CD4-positive, alpha-beta memory T cell (primary cell): ENCODE measurements at regions not wholly inside any gene's neighbourhood (a gene's known extent, or its start where the extent isn't known, plus 50 kb on each side); places are given as distances from the start of the nearest gene placed in this dataset.

Experiments used
- CTCF ChIA-PET: fragments of 350-600 bp; sonication (Branson Sonifier 250); formaldehyde crosslinking; loops from one replicate; lab custom pipeline; 2021; ENCODE audit warnings: inconsistent platforms; ENCODE audit not compliant: partially characterized antibody; lab: Charles Lee
- POLR2A ChIA-PET: fragments of 350-600 bp; sonication (Branson Sonifier 250); formaldehyde crosslinking; loops from one replicate; lab custom pipeline; 2021; ENCODE audit not compliant: partially characterized antibody; lab: Charles Lee
- DNase-seq, 5 donors: peaks; one replicate each; pipeline versions ENCODE4 v3.0.0 to v3.0.0-alpha.2; 2020 to 2022; ENCODE audit warnings: mixed read lengths in 1 of 5
- H3K27ac ChIP-seq: one replicate; pipeline ENCODE4 v1.7.0; 2013; ENCODE audit warnings: low read depth, low read length
- H3K27me3 ChIP-seq: 2 replicates; pipeline ENCODE4 v1.7.0; 2013; ENCODE audit warnings: mild to moderate bottlenecking, low read length, moderate library complexity; ENCODE audit not compliant: insufficient read depth
- H3K36me3 ChIP-seq: 2 replicates; pipeline ENCODE4 v1.7.0; 2013; ENCODE audit warnings: mild to moderate bottlenecking, low read length, moderate library complexity; ENCODE audit not compliant: insufficient read depth
- H3K4me1 ChIP-seq: 2 replicates; pipeline ENCODE4 v1.7.0; 2013; ENCODE audit warnings: mild to moderate bottlenecking, low read length, moderate library complexity; ENCODE audit not compliant: insufficient read depth
- H3K4me3 ChIP-seq, 2 donors: one replicate each; pipeline ENCODE4 v1.7.0; 2013; ENCODE audit warnings: low read length in 2 of 2, mild to moderate bottlenecking in 1 of 2
- H3K9me3 ChIP-seq, 2 donors: one replicate each; pipeline ENCODE4 v1.7.0; 2013; ENCODE audit warnings: low read length in 2 of 2, control low read depth in 1 of 2; ENCODE audit not compliant: control insufficient read depth in 1 of 2
- H3K27ac Mint-ChIP-seq, 7 donors: one replicate each; pipeline ENCODE4 v1.8.0; 2020 to 2021; ENCODE audit warnings: mixed read lengths in 7 of 7, mild to moderate bottlenecking in 6 of 7, inconsistent platforms in 3 of 7, moderate library complexity in 3 of 7
- H3K27me3 Mint-ChIP-seq, 2 donors: one replicate each; pipeline ENCODE4 v1.8.0; 2020 to 2021; ENCODE audit warnings: mixed read lengths in 2 of 2
- H3K36me3 Mint-ChIP-seq, 2 donors: one replicate each; pipeline ENCODE4 v1.8.0; 2020 to 2021; ENCODE audit warnings: mixed read lengths in 2 of 2, inconsistent platforms in 1 of 2, mild to moderate bottlenecking in 1 of 2
- H3K4me1 Mint-ChIP-seq, 4 donors: one replicate each; pipeline ENCODE4 v1.8.0; 2020 to 2021; ENCODE audit warnings: mixed read lengths in 4 of 4, mild to moderate bottlenecking in 1 of 4
- H3K4me3 Mint-ChIP-seq, 8 donors: one replicate each; pipeline ENCODE4 v1.8.0; 2020 to 2021; ENCODE audit warnings: mixed read lengths in 8 of 8, mild to moderate bottlenecking in 7 of 8, moderate library complexity in 6 of 8, inconsistent platforms in 3 of 8
- H3K9me3 Mint-ChIP-seq, 8 donors: one replicate each; pipeline ENCODE4 v1.8.0; 2020 to 2021; ENCODE audit warnings: mixed read lengths in 8 of 8, mild to moderate bottlenecking in 5 of 8, inconsistent platforms in 3 of 8, moderate library complexity in 1 of 8
- intact Hi-C: fragments of 100-400 bp; cut with micrococcal nuclease; formaldehyde crosslinking; loops from one replicate; pipeline ENCODE4 v1.15.1; 2023

- ChIA-PET POLR2A (no interaction called here), CTCF (no interaction called here)
- H3K4me3 Mint-ChIP-seq: no peak overlapping the region
- H3K9me3 ChIP-seq: no peaks in the 10 kb centered on the region
- no peaks in the 10 kb centered on the region for H3K36me3 Mint-ChIP-seq
- no peaks in the 10 kb centered on the region for H3K27me3 ChIP-seq
- H3K36me3 ChIP-seq: no peaks in the 10 kb centered on the region
- H3K4me1 Mint-ChIP-seq: no peaks in the 10 kb centered on the region
- no peaks in the 10 kb centered on the region for H3K4me1 ChIP-seq
- H3K27ac ChIP-seq: no peak overlapping the region
- no peak for DNase-seq
- H3K27me3 Mint-ChIP-seq: no peaks in the 10 kb centered on the region
- H3K4me3 ChIP-seq: no peak overlapping the region
- peaks cover 0 to 9% (median 1%) of the 10 kb centered on the region in 8 donors for H3K9me3 Mint-ChIP-seq
- intact Hi-C loops: no loop called here
- H3K27ac Mint-ChIP-seq: no peak overlapping the region
Measured at GRCh38 chr7:125347269-125347668, 417.6 kb upstream of the POT1 start.

DNA sequence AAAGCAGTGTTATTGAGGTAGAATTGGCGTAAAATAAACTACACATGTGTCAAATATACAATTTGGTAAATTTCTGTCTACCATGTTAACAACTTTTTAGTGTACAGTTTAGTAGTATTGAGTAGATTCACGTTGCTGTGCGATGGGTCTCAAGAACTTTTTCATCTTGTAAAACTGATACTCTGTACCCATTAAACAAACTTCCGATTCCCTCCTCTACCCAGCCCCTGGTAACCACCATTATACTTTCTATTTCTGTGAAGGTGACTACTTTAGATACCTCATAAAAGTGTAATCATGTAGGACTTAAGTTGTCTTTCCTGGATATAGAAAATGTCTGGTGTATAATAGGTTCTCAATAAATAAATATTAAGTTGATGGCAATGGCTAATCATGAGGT is 408.5 kb upstream of the POT1 start:
- no peak overlapping the region for H3K27ac ChIP-seq
- H3K27ac Mint-ChIP-seq: no peak overlapping the region
- no peaks in the 10 kb centered on the region for H3K36me3 ChIP-seq
- no peaks in the 10 kb centered on the region for H3K4me1 ChIP-seq
- H3K4me1 Mint-ChIP-seq: no peaks in the 10 kb centered on the region
- H3K4me3 Mint-ChIP-seq: no peak overlapping the region
- POLR2A ChIA-PET: no interaction called here
- intact Hi-C loops: no loop called here
- no peaks in the 10 kb centered on the region for H3K9me3 ChIP-seq
- H3K36me3 Mint-ChIP-seq: no peaks in the 10 kb centered on the region
- no peak for DNase-seq
- CTCF ChIA-PET: no interaction called here
- no peak overlapping the region for H3K4me3 ChIP-seq
- H3K27me3 Mint-ChIP-seq: no peaks in the 10 kb centered on the region
- peaks cover 0 to 10% (median 4%) of the 10 kb centered on the region in 8 donors for H3K9me3 Mint-ChIP-seq
- H3K27me3 ChIP-seq: no peaks in the 10 kb centered on the region

- no peaks in the 10 kb centered on the region for H3K36me3 ChIP-seq
- Mint-ChIP-seq H3K27me3 (no peaks in the 10 kb centered on the region), H3K4me3 (no peak overlapping the region), H3K36me3 (no peaks in the 10 kb centered on the region), H3K9me3 (peaks cover 3 to 12% (median 7%) of the 10 kb centered on the region in 8 donors), H3K27ac (no peak overlapping the region), H3K4me1 (no peaks in the 10 kb centered on the region)
- no peaks in the 10 kb centered on the region for H3K9me3 ChIP-seq
- no peak overlapping the region for H3K27ac ChIP-seq
- no peaks in the 10 kb centered on the region for H3K4me1 ChIP-seq
- H3K27me3 ChIP-seq: no peaks in the 10 kb centered on the region
- no peak overlapping the region for H3K4me3 ChIP-seq
- no peak for DNase-seq
- ChIA-PET POLR2A (no interaction called here), CTCF (no interaction called here)
- intact Hi-C loops: no loop called here
Measured at GRCh38 chr7:125336326-125336725, 406.7 kb upstream of the POT1 start.

GRCh38 chr7:125326666-125327255 is 397.1 kb upstream of the POT1 start:
- POLR2A ChIA-PET: no interaction called here
- H3K4me1 ChIP-seq: no peaks in the 10 kb centered on the region
- H3K27ac ChIP-seq: no peak overlapping the region
- H3K27me3 Mint-ChIP-seq: no peaks in the 10 kb centered on the region
- no peaks in the 10 kb centered on the region for H3K36me3 Mint-ChIP-seq
- CTCF ChIA-PET: no interaction called here
- no peaks in the 10 kb centered on the region for H3K36me3 ChIP-seq
- H3K4me3 Mint-ChIP-seq: no peak overlapping the region
- H3K4me1 Mint-ChIP-seq: no peaks in the 10 kb centered on the region
- no peaks in the 10 kb centered on the region for H3K9me3 ChIP-seq
- no peak for DNase-seq
- no peak overlapping the region for H3K4me3 ChIP-seq
- intact Hi-C loops: no loop called here
- H3K9me3 Mint-ChIP-seq: peaks cover 0 to 5% (median 4%) of the 10 kb centered on the region in 8 donors
- no peak overlapping the region for H3K27ac Mint-ChIP-seq
- H3K27me3 ChIP-seq: no peaks in the 10 kb centered on the region

- no peak overlapping the region for H3K27ac ChIP-seq
- H3K36me3 ChIP-seq: no peaks in the 10 kb centered on the region
- intact Hi-C loops: no loop called here
- H3K4me1 Mint-ChIP-seq: no peaks in the 10 kb centered on the region
- no peaks in the 10 kb centered on the region for H3K27me3 ChIP-seq
- H3K4me1 ChIP-seq: no peaks in the 10 kb centered on the region
- peaks cover 0 to 16% (median 6%) of the 10 kb centered on the region in 8 donors for H3K9me3 Mint-ChIP-seq
- H3K9me3 ChIP-seq: no peaks in the 10 kb centered on the region
- POLR2A ChIA-PET: no interaction called here
- no peak overlapping the region for H3K27ac Mint-ChIP-seq
- H3K4me3 Mint-ChIP-seq: no peak overlapping the region
- H3K4me3 ChIP-seq: no peak overlapping the region
- H3K27me3 Mint-ChIP-seq: peaks cover 0 to 1% of the 10 kb centered on the region in 2 donors
- H3K36me3 Mint-ChIP-seq: no peaks in the 10 kb centered on the region
- CTCF ChIA-PET: interaction anchor here (1.0 kb wide), 1 partner anchor 16 kb away, joined by 3 read pairs; no protein-coding TSS in a partner anchor
- DNase-seq: no peak
Measured at GRCh38 chr7:125316466-125316865, 386.8 kb upstream of the POT1 start.

- no peak overlapping the region for H3K27ac ChIP-seq
- Mint-ChIP-seq H3K27ac (no peak overlapping the region), H3K9me3 (peaks cover 0 to 10% (median 3%) of the 10 kb centered on the region in 8 donors), H3K27me3 (no peaks in the 10 kb centered on the region), H3K36me3 (no peaks in the 10 kb centered on the region), H3K4me1 (no peaks in the 10 kb centered on the region), H3K4me3 (no peak overlapping the region)
- CTCF ChIA-PET: no interaction called here
- intact Hi-C loops: no loop called here
- no peak overlapping the region for H3K4me3 ChIP-seq
- H3K36me3 ChIP-seq: no peaks in the 10 kb centered on the region
- no peaks in the 10 kb centered on the region for H3K4me1 ChIP-seq
- no peaks in the 10 kb centered on the region for H3K27me3 ChIP-seq
- DNase-seq: no peak
- POLR2A ChIA-PET: no interaction called here
- H3K9me3 ChIP-seq: no peaks in the 10 kb centered on the region
Measured at GRCh38 chr7:125299003-125299765, 369.6 kb upstream of the POT1 start.

- H3K4me1 Mint-ChIP-seq: no peaks in the 10 kb centered on the region
- ChIA-PET CTCF (no interaction called here), POLR2A (no interaction called here)
- Histone ChIP-seq H3K4me1 (no peaks in the 10 kb centered on the region), H3K36me3 (no peaks in the 10 kb centered on the region), H3K27me3 (no peaks in the 10 kb centered on the region), H3K27ac (no peak overlapping the region), H3K9me3 (no peaks in the 10 kb centered on the region), H3K4me3 (no peak overlapping the region)
- peaks cover 0 to 1% of the 10 kb centered on the region in 2 donors for H3K27me3 Mint-ChIP-seq
- H3K4me3 Mint-ChIP-seq: no peak overlapping the region
- DNase-seq: no peak
- intact Hi-C loops: no loop called here
- peaks cover 0 to 9% (median 4%) of the 10 kb centered on the region in 8 donors for H3K9me3 Mint-ChIP-seq
- no peaks in the 10 kb centered on the region for H3K36me3 Mint-ChIP-seq
- H3K27ac Mint-ChIP-seq: no peak overlapping the region
Measured at GRCh38 chr7:125279961-125280360, 350.3 kb upstream of the POT1 start.
